GM19438 (cell line): ENCODE measurements at regions not wholly inside any gene's neighbourhood (a gene's known extent, or its start where the extent isn't known, plus 50 kb on each side); places are given as distances from the start of the nearest gene placed in this dataset.

Source experiments
- ATAC-seq: cut with Tn5 transposase; IDR thresholded peaks from one replicate; pipeline ENCODE4 v1.9.1; 2021; ENCODE audit warnings: low read depth; ENCODE audit not compliant: unreplicated experiment

DNA sequence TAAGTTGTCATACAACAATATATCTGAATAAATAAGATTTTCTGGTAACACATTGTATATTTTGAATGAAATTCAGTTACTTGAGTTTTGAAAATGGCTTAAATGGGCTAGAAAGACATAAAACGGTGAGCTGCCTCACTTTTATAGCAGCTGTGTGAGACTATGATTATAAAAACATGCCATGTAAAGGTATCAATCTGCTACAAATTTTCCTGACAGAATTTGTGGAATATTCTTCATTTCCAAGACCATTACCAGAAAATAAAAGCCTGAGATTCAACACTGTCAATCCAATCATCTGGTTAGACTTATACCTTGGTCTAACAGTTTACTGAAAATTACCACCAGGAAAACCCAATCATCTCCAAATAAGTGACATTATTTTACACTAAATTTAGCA is 181.1 kb downstream of the SPCS3 start:
- ATAC-seq, result no peak

DNA sequence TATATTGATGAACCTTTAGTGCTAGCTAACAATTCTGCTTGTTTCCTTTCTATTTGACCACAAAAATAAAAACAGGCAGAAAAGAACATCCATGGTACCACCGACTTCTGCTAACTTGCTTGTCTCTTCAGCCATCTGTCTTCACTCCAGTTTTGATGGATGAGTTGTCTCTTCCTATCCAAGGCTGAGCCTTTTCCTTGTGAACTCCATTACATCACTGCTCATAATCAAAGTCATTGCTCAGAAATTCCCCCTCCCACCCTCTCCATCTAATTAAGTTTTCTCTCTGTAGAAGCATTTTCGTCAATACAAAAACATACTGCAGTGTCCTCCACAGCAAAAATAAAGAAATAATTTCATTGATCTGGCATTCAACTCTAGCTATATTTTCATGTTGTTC is 184.4 kb downstream of the SPCS3 start:
- ATAC-seq, result no peak

GRCh38 chr4:176507845-176508533 is 188.2 kb downstream of the SPCS3 start:
- ATAC-seq, result no peak

- no peak for ATAC-seq
Observed at GRCh38 chr4:176508780-176509331, 189.1 kb downstream of the SPCS3 start.

DNA sequence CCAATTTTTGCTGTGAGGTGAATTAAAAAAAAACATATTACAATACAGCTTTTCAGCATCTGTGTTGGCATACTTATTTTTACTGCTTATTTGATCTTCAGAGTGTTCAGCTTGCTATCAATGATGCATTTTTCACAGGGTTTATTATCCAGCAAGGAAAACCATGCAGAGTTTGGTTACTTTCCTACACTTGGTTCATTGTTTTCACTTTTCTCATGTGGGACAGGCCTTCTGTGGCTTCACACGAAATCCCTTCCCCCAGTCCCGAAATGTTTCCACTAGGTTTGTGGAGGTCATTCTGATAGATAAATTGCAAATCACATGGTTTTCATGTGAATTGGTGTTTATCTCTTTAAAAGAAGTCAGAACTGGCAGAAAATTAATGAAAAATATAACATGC is 205.8 kb downstream of the SPCS3 start:
- no peak for ATAC-seq

GRCh38 chr4:176526704-176527103 is 206.9 kb downstream of the SPCS3 start:
- ATAC-seq, result no peak

DNA sequence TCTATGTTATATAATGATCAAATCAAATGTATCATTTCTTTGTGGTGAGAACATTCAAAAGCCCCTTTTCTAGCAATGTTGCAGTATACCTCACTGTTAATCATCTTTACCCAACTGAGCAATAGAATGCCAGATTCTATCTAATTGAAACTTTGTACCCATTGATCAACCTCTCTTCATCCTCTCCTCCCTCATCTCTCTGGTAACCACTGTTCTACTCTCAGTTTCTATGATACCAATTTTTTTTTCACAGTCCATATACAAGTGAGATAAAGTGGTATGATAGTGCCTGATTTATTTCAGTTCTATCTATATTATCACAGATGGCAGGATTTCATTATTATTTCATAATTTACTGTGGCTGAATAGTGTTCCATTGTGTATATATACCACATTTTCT is 209.8 kb downstream of the SPCS3 start:
- ATAC-seq, result no peak

- ATAC-seq, result no peak
Observed at GRCh38 chr4:176533159-176533558, 213.4 kb downstream of the SPCS3 start.

DNA sequence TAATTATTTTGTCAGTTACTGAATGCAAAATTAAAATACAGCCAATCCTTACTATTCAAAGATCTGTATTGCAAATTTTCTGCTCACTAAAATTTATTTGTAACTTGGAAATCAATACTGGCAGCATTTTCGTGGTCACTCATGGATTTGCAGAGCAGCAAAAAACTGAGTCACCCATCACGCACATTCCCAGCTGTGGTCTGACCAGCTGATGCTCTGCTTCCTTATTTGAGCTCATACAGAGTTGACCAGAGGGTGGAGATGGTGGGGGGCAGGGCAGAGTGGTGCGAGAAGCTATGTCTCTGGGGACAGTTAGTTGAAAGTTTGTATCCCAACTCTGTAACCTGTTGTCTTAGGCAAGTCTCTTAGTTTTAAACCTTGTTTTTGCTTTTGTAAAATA is 214.8 kb downstream of the SPCS3 start:
- ATAC-seq, result no peak

- no peak for ATAC-seq
Observed at GRCh38 chr4:176538217-176538925, 218.6 kb downstream of the SPCS3 start.

DNA sequence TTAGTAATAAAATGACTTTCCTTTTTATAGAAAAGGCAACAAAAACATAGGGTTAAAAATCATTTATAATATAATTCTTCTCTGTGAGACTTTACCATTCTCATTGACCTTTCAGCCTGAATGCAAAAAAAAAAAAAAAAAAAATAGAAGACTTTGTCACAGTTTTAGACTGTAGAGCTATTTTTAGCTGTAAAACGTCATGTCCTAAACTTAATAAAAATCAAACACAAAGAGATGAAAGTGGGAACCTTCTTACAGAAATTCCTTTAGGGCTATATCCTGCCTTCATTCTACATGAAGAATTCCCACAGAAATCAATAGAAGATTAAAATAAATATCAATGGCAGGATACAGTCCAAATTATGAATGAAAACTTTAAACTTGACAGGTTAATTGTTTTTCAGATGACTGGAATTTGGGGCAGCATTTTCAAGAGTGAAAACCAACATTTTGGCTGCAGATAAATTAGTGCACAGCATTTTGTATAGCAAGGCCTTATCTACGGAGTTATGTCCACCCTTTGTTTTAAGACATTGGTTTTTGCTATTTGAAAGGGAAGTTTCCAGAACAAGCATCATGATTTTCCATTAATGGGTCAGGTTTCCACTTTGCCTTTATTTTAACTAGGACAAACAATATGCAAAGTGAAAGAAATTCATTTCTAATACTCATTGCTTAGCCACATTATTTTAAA is 219.5 kb downstream of the SPCS3 start:
- ATAC-seq, result no peak

DNA sequence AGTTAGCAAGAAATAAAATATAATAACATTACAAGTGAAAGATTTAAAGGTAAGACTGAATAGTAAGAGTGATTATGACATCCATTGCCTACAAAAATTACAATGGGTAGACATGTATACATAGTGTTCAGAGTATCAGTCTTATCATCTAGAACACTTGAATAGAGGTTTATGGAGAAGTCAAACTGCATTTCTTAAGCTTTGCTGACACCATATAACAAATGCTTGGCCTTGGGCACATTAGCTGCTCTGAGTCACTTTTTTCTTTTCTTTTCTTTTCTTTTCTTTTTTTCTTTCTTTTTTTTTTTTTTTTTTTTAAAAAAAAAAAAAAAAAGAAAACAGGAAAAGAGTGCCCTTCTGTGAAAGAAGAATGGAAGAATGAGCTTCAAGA is 220.0 kb downstream of the SPCS3 start:
- no peak for ATAC-seq

- no peak for ATAC-seq
Observed at GRCh38 chr4:176540814-176541213, 221.0 kb downstream of the SPCS3 start.

DNA sequence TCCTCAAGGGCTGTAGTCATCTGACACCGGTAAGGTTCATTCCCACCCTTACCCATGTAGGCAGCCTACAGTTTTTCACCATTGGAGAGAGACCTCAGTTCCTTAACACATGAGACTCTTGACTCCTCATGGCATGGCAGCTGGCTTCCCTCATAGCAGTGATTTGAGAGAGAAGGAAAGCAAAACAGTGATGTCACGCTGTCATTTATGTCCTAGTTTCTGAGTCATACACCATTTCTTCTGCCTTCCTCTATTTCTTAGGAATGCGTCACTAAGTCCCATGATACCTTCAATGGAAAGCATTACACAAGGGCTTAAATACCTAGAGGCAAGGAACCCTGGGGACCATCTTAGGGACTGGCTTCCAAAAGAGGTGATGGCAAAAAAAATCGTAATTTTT is 226.1 kb downstream of the SPCS3 start:
- ATAC-seq, result no peak

DNA sequence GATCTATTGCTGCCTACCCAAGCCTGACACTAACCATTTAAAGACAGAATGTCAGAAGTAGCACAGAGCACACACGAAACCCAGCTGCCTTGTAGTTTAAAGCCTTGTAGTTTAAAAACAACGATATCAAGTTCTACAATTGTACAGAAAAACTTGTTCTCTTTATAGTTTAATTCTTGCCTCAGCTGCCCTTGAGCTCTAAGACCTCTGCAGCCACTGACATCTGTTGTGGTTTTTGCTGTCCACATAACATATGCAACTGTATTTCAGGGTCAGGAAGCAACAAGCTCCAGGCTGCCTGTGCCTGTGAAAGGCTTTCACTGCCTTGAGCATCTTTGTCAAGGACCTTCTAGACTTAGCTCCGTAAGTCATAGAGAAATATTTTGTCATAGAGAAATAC is 227.2 kb downstream of the SPCS3 start:
- ATAC-seq, result no peak

DNA sequence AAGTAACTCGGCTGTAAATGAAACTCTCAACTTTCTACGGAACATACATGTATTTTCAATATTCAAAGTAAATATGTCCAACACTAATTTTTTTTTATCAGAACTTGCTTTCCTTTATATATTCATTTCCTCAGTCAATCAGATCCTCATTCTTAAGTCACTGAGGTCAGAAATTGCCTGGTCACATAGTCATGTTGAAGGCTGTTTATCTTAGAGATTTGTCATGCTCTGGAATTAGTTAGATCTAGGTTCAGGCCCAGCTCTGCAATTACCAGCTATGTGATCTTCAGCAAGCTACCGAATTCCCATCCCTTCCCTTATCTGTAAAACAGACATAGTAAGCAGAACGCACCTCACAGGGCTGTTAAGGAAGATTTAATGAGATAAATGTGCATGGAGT is 228.8 kb downstream of the SPCS3 start:
- no peak for ATAC-seq

GRCh38 chr4:176549161-176549865 is 229.5 kb downstream of the SPCS3 start:
- no peak for ATAC-seq

GRCh38 chr4:176558661-176559060 is 234.1 kb downstream of the VEGFC start:
- no peak for ATAC-seq

DNA sequence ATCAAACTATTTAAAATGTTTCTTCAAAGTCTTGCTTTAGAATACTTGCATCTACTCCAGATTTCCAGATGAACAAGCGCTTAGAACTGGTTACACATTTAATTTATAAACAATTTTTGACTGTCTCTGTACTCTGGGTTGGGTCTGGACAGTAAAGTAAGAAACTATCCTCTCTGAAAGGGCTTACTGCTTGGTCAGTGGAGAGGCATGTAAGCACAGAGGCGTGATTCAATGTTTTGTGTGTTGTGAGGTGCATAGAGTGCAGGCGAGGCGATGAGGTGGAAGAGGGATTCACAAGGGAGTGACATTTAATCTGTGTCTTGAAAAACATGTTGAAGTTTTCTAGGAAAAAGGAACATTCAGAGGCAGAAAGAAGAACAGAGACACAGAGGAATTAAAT is 231.4 kb downstream of the VEGFC start:
- ATAC-seq, result no peak

DNA sequence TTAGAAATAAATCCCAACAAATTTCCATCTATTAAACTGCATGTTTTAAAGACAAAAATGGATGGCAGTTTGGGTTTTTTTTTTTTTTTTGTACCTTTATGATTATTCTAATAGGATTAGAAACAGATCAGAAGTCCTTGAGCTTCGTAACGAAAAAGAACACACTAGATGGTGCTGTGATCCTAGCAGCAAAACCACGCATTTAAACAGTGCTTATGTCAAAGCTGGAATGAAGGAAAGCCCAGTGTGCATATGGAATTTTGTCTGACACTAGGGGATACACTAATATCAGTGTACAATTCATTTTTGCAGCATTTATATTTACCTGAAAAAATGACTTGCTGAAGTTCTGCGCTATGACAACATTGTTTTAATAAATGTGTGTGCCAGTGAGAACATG is 229.1 kb downstream of the VEGFC start:
- ATAC-seq, result no peak

DNA sequence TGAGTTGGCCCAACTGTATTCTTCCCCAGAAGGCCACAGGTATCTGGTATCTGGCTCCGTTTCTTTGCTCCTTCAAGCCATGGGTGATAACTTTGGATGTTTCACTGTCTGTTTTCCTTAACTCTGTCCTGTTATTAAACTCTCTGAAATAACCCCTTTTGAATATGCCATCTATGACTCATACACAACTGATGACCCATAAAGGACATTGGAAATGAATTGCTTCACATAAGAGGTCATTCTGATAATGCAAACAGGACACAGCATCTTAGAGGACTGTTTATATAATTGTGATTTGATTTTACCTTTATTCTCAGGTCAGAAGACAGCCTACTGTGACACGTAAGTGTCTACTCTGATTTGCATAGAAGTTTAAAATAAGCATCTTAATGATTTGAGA is 227.7 kb downstream of the VEGFC start:
- ATAC-seq, result no peak
